Liver (tissue), 3 donors: ENCODE measurements at regions not wholly inside any gene's neighbourhood (a gene's known extent, or its start where the extent isn't known, plus 50 kb on each side); places are given as distances from the start of the nearest gene placed in this dataset.

Experiments used
- SP1 ChIP-seq: IDR thresholded peaks from 2 replicates; pipeline ENCODE4 v1.6.1; 2018; ENCODE audit warnings: antibody characterized with exemption, mild to moderate bottlenecking
- TF ChIP-seq, protein P1 (sequence below): fragments of 150-350 bp; IDR thresholded peaks from 2 replicates; pipeline ENCODE4 v1.5.1; 2017; ENCODE audit warnings: improper control_type of control experiment, low read depth, low read length; ENCODE audit not compliant: missing input control
- TF ChIP-seq, protein P2 (sequence below): IDR thresholded peaks from 2 replicates; pipeline ENCODE4 v1.6.1; 2016; ENCODE audit warnings: antibody characterized with exemption
- TF ChIP-seq, protein P3 (sequence below): IDR thresholded peaks from 2 replicates; pipeline ENCODE4 v1.6.1; 2016; ENCODE audit warnings: antibody characterized with exemption
- donor health status: healthy.
- donor health status: healthy.

DNA sequence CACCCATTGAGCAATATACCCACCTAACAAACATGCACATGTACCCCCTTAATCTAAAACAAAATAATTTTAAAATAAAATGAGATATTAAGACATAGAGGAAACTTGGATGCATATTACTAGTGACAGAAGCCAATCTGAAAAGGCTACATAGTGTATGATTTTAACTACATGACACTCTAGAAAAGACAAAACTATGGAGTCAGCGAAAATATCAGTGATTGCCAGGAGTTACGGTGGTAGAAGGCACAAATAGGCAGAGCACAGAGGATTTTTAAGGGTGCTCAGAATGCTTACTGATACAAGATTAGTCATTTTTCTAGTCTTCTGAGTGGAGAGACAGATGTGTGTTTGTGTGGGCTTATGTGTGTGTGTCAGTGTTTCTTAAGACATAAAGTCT lies 656.6 kb downstream of the NR4A2 start:
- TF ChIP-seq, protein P1, sequence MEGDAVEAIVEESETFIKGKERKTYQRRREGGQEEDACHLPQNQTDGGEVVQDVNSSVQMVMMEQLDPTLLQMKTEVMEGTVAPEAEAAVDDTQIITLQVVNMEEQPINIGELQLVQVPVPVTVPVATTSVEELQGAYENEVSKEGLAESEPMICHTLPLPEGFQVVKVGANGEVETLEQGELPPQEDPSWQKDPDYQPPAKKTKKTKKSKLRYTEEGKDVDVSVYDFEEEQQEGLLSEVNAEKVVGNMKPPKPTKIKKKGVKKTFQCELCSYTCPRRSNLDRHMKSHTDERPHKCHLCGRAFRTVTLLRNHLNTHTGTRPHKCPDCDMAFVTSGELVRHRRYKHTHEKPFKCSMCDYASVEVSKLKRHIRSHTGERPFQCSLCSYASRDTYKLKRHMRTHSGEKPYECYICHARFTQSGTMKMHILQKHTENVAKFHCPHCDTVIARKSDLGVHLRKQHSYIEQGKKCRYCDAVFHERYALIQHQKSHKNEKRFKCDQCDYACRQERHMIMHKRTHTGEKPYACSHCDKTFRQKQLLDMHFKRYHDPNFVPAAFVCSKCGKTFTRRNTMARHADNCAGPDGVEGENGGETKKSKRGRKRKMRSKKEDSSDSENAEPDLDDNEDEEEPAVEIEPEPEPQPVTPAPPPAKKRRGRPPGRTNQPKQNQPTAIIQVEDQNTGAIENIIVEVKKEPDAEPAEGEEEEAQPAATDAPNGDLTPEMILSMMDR = no peak
- no peak for TF ChIP-seq SP1
- TF ChIP-seq, protein P2, sequence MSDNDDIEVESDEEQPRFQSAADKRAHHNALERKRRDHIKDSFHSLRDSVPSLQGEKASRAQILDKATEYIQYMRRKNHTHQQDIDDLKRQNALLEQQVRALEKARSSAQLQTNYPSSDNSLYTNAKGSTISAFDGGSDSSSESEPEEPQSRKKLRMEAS = no peak
- TF ChIP-seq, protein P3, sequence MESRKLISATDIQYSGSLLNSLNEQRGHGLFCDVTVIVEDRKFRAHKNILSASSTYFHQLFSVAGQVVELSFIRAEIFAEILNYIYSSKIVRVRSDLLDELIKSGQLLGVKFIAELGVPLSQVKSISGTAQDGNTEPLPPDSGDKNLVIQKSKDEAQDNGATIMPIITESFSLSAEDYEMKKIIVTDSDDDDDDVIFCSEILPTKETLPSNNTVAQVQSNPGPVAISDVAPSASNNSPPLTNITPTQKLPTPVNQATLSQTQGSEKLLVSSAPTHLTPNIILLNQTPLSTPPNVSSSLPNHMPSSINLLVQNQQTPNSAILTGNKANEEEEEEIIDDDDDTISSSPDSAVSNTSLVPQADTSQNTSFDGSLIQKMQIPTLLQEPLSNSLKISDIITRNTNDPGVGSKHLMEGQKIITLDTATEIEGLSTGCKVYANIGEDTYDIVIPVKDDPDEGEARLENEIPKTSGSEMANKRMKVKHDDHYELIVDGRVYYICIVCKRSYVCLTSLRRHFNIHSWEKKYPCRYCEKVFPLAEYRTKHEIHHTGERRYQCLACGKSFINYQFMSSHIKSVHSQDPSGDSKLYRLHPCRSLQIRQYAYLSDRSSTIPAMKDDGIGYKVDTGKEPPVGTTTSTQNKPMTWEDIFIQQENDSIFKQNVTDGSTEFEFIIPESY = no peak
